Pulmonary artery endothelial cell (primary cell): ENCODE measurements at regions not wholly inside any gene's neighbourhood (a gene's known extent, or its start where the extent isn't known, plus 50 kb on each side); places are given as distances from the start of the nearest gene placed in this dataset.

Experiments used
- DNase-seq: peaks from one replicate; pipeline ENCODE4 v3.0.0-alpha.2; 2011; ENCODE audit warnings: low read depth, low spot score

GRCh38 chr9:84393266-84393950 lies 52.9 kb upstream of the SLC28A3 start:
- no peak for DNase-seq

DNA sequence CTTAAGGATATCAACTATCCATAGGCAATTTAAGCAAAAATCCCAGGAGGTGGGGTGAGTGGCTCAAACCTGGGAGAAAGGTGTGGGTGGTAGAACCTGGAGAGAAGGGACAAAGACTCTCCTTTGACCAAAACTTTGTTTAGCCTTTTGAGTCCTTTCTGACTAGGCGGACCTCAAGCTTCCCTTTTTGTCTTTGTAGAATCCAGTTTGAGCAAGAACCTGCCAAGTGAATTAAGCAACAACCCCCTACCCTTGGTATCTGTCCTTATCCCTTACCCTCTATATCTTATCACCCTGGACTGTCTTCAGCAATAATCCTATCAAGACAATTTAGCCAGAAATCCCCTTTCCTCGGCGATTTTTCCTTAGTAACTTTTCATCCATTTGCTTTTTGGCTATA lies 53.5 kb upstream of the SLC28A3 start:
- DNase-seq, result no peak

- peak; percentile 22 for DNase-seq
Measured at GRCh38 chr9:84397151-84397728, 56.7 kb upstream of the SLC28A3 start.

GRCh38 chr9:84397822-84398221 lies 57.3 kb upstream of the SLC28A3 start:
- DNase-seq, result peak; percentile 30

DNA sequence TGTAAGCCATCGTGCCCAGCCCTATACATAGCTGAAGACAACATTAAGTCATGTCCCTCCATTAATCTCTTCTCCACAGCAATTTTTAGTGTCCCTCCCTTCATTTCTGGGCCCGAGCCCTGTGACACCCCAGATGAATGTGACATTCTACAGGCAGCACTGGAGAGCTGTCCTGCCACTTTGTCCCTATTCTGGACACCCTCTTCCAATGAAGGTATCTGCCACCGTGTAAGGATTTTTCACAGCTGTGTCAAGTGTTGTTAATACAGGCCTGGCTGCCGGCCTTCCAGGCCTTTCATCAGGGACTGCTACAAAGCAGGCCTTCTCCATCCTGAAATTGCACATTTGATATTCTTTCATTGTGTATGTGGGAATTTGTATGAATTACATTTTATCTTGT lies 62.0 kb upstream of the SLC28A3 start:
- DNase-seq, result no peak

DNA sequence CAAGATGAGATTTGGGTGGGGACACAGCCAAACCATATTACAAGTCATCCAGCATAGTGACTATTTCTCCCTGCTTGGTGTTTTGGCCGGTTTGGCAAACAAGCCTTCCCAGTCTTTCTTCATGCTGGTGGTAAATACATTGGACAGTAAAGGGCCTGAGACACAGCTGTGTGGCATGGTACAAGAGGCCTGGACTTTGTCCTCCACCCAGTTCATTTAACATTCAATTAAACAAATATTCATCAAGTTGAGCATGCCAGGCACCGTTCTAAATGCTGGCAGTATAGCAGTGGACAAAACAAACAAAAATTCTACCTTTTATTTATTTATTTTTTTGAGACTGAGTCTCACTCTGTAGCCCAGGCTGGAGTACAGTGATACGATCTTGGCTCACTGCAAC lies 62.7 kb upstream of the SLC28A3 start:
- DNase-seq, result no peak

DNA sequence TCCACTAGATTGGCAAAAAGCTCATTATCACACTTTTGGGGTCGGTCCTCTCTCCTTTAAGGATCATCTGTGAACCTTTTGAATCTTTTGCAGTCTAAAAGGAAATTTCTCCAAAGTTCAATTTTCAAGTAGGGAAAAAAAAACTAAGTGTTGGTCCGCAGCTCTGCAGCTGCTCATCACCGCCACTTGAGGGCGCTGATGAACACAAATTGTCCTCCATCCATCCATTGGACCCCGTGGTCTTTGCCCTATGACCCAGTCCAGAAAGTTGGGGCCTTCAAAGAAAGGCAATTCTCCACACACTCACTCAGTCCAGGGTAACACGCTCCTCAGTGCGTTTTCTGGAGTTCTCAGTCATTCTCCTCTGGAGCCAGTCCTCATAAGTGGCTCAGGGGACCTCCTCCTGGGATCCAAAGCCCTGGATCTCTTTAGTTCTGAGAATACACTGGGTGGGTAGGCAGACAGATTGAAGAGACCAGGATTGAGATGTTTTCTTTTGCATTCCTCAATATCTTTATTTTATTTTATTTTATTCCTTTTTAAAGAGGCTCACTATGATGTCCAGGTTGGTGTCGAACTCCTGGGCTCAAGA lies 63.6 kb upstream of the SLC28A3 start:
- DNase-seq, result no peak

DNA sequence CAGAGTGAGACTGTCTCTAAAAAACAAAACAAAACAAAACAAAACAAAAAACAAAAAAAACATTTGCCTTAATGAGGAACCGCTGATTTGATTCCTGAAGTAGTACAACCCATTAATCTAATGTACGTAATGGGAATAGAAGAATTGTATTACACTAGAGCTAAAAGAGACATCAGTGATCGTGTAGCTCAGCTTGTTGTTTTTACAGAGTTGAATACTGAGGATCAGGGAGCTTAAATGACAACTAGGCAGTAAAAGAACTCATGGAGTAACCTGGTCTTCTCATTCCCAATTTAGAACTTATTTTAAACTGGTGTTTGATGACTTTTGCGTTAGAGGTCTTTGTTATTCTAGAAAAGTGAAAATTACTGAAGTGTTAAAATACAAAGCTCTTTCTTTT lies 65.1 kb upstream of the SLC28A3 start:
- no peak for DNase-seq

GRCh38 chr9:84408416-84408815 lies 67.9 kb upstream of the SLC28A3 start:
- no peak for DNase-seq

DNA sequence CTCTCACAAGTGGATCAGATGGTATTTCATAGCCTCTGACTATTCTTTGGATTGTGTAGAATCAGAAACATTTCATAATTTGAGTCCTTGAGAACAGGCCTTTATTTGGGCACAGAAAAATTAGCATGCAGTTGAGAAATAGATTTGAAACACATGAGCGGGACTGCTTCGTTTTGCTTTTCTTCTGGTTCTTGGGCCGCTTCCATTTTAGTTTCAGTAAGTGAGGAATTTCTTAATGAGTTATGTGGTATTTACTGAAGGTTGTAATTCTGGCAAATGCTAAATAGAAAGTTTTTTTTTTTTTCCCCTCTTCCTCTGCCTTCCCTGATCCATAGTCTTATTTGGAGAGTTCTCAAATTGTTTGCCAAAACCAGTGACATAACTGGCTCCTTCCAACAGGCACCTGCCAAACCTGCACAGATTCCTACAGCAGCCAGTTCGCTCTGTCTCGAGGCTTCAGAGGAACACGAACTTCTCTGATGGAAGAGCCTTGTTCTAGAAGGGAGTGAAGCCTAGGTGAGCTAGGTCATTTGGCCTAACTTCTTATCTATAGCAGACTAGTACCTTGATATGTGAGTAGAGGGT lies 71.2 kb upstream of the SLC28A3 start:
- DNase-seq, result no peak

- no peak for DNase-seq
Measured at GRCh38 chr9:84412654-84413053, 72.1 kb upstream of the SLC28A3 start.

DNA sequence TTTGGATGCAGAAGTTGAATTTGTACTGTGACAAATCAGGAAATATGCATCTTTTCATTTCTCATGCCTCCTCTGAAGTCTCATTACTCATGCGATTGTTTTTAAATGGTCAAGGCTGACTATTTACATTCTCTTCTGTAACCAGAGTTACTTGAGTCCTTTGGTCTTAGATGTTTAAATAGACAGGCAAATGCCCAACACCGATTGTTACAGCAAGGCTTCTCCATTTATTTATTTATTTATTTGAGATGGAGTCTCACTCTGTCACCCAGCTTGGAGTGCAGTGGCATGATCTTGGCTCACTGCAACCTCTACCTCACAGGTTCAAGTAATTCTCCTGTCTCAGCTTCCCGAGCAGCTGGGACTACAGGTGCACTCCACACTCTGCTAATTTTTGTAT lies 72.7 kb upstream of the SLC28A3 start:
- DNase-seq, result no peak

GRCh38 chr9:84419031-84419602 lies 78.6 kb upstream of the SLC28A3 start:
- DNase-seq, result no peak

- no peak for DNase-seq
Measured at GRCh38 chr9:84424931-84425330, 84.4 kb upstream of the SLC28A3 start.

GRCh38 chr9:84432746-84433145 lies 92.2 kb upstream of the SLC28A3 start:
- no peak for DNase-seq

DNA sequence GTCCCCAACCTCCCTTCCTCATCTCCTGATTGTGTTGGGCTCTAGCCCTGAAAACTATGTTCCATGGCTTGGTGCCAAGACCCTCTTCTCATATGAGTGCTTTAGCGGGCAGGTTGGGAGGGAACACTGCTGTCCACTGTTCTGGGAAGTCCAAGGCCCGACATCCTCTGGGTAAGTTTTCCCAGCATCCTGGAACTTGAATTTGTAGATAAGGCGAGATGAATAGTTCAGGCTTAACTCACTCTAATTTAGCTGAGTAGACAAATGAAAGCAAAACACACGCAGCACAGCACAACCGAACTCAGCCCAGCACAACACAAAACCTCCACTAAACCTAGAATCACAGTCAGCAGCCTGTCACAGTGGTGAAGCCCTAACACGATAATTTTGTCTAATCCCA lies 95.3 kb upstream of the SLC28A3 start:
- no peak for DNase-seq

DNA sequence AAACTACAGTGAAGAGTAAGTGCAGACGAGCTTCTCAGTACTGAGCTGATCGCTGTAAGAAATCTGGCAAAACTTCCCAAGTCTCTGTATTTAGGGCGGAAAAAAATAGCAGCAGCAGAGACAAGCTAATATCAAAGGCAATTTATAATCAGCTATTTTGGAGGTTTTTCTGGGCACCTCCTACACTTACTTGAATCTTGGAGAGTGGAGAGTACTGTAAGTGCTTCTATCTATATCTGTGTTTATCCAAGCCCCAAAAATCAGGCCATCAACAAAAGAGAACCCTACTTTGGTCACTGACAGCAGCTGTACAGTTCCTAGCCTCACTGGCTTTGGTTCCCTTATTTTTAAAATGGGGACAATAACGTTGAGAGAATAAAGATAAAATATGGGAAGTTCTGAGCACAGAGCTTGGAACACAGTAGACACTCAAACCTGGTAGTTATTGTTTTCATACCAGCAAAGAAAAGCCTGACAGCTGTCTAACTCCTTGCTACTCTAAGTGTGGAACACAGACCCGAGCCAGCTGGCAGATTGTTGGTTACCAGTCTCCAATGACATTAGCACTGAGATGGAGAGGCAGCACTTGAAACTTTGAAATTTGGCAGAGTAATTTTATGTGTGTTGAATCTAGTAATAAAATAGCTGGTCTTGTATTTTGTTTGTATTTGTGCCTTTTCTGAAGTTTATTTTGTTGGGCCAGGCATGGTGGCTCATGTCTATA lies 96.0 kb upstream of the SLC28A3 start:
- no peak for DNase-seq

- DNase-seq, result no peak
Measured at GRCh38 chr9:84438391-84438790, 97.8 kb upstream of the SLC28A3 start.

DNA sequence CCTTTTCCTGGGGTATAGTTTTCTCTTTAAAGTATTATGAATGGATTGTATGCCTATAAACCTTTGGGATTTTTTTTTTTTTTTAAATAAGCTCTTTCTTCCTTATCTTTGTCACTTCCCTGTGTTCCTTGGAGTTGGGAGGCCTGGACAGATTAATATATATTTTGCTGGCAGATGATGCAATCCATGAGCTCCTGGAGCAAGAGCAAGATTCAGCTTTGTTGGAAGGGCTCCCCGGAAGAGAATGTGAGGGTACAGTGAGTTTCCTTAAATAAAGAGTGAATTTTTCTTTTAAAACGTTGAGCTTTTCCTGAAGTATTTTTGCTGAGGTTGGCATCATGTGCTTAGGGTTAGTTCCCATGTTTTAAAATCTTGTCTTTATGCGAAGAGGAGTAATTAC lies 98.7 kb upstream of the SLC28A3 start:
- no peak for DNase-seq

- no peak for DNase-seq
Measured at GRCh38 chr9:84442712-84443111, 102.2 kb upstream of the SLC28A3 start.

GRCh38 chr9:84445737-84446136 lies 105.2 kb upstream of the SLC28A3 start:
- no peak for DNase-seq

GRCh38 chr9:84447305-84447704 lies 106.7 kb upstream of the SLC28A3 start:
- DNase-seq, result no peak
